ENCODE measurements at regions not wholly inside any gene's neighbourhood (a gene's known extent, or its start where the extent isn't known, plus 50 kb on each side); places are given as distances from the start of the nearest gene placed in this dataset.

DNA sequence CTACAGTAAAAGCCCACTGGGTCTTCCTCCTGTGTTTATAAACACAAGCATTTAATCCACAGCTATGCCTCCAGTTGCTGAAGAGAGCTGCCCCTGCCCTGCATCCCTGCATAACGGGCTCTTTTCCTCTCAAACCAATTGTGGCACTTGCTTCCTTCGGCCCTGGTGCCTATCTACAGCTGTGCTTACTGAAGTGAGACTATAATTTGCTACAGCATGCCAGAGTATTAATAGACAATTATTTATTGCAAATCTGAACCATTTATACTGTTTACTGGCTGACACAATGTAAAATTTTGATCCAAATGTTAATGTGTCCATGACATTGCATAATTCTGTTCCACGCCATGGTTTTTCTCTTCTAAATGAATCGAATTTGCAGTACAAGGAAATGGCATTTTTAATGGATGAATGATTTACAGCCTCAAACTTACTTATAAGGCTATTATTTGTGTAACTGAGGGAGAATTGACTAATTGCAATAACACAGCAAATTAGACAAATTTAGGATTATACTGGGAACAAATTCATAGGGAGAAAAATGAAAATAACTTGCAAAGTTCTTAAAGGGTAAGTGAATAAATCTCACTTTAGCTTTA, 457.0 kb upstream of the HNRNPA3 start:
- TF ChIP-seq, protein P1, sequence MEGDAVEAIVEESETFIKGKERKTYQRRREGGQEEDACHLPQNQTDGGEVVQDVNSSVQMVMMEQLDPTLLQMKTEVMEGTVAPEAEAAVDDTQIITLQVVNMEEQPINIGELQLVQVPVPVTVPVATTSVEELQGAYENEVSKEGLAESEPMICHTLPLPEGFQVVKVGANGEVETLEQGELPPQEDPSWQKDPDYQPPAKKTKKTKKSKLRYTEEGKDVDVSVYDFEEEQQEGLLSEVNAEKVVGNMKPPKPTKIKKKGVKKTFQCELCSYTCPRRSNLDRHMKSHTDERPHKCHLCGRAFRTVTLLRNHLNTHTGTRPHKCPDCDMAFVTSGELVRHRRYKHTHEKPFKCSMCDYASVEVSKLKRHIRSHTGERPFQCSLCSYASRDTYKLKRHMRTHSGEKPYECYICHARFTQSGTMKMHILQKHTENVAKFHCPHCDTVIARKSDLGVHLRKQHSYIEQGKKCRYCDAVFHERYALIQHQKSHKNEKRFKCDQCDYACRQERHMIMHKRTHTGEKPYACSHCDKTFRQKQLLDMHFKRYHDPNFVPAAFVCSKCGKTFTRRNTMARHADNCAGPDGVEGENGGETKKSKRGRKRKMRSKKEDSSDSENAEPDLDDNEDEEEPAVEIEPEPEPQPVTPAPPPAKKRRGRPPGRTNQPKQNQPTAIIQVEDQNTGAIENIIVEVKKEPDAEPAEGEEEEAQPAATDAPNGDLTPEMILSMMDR (IDR thresholded peaks at IDR 0.05; ENCODE audit: poor library complexity) = no peak
- TF ChIP-seq EZH2 (IDR thresholded peaks at IDR 0.05; ENCODE audit: borderline replicate concordance) = no peak
